ENCODE measurements at regions not wholly inside any gene's neighbourhood (a gene's known extent, or its start where the extent isn't known, plus 50 kb on each side); places are given as distances from the start of the nearest gene placed in this dataset.

- Histone ChIP-seq H3K27me3 (no peaks in the 10 kb centered on the region), H3K36me3 (no peaks in the 10 kb centered on the region), H3K4me1 (peaks cover 10 to 13% of the 10 kb centered on the region in 2 donors), H3K9me3 (no peaks in the 10 kb centered on the region), H3K4me3 (no peak overlapping the region), H3K27ac (no peak overlapping the region)
- intact Hi-C loops (cut with DNase I; ENCODE audit: low total_unique reads) (no loop called here), in situ Hi-C loops (cut with MboI; ENCODE audit: low sequenced_read_pairs in 4 of 4) (no loop called here)
- ATAC-seq (no peak), DNase-seq (no peak)
- TF ChIP-seq POLR2A (IDR thresholded peaks at IDR 0.05) (no peak), CTCF (IDR thresholded peaks at IDR 0.05 in 4 of 5, conservative IDR thresholded peaks at IDR 0.05 in 1 of 5) (no peak)
Measured at GRCh38 chr7:17559388-17559787, 260.9 kb downstream of the AHR start.

DNA sequence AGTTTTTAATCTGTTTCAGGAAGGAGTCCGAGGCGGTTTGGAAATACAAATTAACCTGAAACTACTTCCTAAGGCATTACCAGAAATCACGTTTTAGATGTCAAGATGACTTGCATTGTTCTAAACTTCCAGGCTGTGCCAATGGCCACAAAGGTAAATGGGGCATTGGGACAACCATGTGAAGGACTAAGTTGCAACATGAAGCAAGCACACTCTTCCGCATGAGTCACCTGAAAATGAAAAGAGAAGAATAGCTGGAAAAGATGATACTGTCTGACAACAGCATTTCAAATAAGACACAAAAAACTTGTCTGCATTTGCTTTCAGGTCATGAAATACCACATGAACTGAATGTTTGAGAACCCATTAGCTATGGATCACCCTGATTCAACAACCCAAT, 262.1 kb downstream of the AHR start:
- Histone ChIP-seq H3K4me3 (no peak overlapping the region), H3K27ac (no peak overlapping the region), H3K4me1 (peaks cover 10 to 13% of the 10 kb centered on the region in 2 donors), H3K27me3 (no peaks in the 10 kb centered on the region), H3K36me3 (no peaks in the 10 kb centered on the region), H3K9me3 (no peaks in the 10 kb centered on the region)
- intact Hi-C loops (cut with DNase I; ENCODE audit: low total_unique reads) (no loop called here), in situ Hi-C loops (cut with MboI; ENCODE audit: low sequenced_read_pairs in 4 of 4) (no loop called here)
- TF ChIP-seq POLR2A (IDR thresholded peaks at IDR 0.05) (no peak), CTCF (IDR thresholded peaks at IDR 0.05 in 4 of 5, conservative IDR thresholded peaks at IDR 0.05 in 1 of 5) (no peak)
- ATAC-seq (no peak), DNase-seq (no peak)

GRCh38 chr7:17560966-17561365, 262.5 kb downstream of the AHR start:
- TF ChIP-seq CTCF (IDR thresholded peaks at IDR 0.05 in 4 of 5, conservative IDR thresholded peaks at IDR 0.05 in 1 of 5) (no peak), POLR2A (IDR thresholded peaks at IDR 0.05) (no peak)
- DNase-seq (no peak), ATAC-seq (no peak)
- no peak overlapping the region for H3K4me3 ChIP-seq
- in situ Hi-C loops (cut with MboI; ENCODE audit: low sequenced_read_pairs in 4 of 4): no loop called here
- intact Hi-C loops (cut with DNase I; ENCODE audit: low total_unique reads): no loop called here
- no peak overlapping the region for H3K27ac ChIP-seq
- peaks cover 10 to 13% of the 10 kb centered on the region in 2 donors for H3K4me1 ChIP-seq
- H3K36me3 ChIP-seq: no peaks in the 10 kb centered on the region
- no peaks in the 10 kb centered on the region for H3K27me3 ChIP-seq
- no peaks in the 10 kb centered on the region for H3K9me3 ChIP-seq

GRCh38 chr7:17564678-17565212, 266.3 kb downstream of the AHR start:
- intact Hi-C loops (cut with DNase I; ENCODE audit: low total_unique reads) (no loop called here), in situ Hi-C loops (cut with MboI; ENCODE audit: low sequenced_read_pairs in 4 of 4) (no loop called here)
- DNase-seq: no peak
- H3K4me1 ChIP-seq: no peaks in the 10 kb centered on the region
- no peak overlapping the region for H3K4me3 ChIP-seq
- TF ChIP-seq CTCF (IDR thresholded peaks at IDR 0.05 in 4 of 5, conservative IDR thresholded peaks at IDR 0.05 in 1 of 5) (no peak), POLR2A (IDR thresholded peaks at IDR 0.05) (no peak)
- H3K9me3 ChIP-seq: no peaks in the 10 kb centered on the region
- no peaks in the 10 kb centered on the region for H3K27me3 ChIP-seq
- no peak overlapping the region for H3K27ac ChIP-seq
- H3K36me3 ChIP-seq: no peaks in the 10 kb centered on the region
- ATAC-seq: no peak

DNA sequence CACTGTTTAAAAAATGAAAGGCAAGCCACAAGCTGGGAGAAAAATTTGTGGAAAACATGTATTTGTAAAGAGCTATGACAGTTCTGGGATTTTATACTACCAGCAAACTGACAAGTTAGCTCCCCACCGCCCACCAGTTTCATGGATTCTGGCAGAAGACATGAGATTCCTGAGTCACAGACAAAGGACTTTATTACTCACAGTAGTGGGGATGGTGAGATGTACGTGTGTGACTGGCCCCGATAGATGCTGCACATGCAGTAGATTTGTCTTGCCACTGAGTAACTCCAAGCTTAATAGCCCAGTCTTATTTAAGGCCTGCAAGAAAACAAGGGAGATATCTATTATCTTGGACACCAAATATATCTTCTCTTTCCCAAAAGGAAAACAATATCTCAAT, 281.7 kb downstream of the AHR start:
- H3K4me3 ChIP-seq: no peak overlapping the region

More for the DNA sequence above, 281.7 kb downstream of the AHR start:
- Histone ChIP-seq H3K27ac (no peak overlapping the region), H3K9me3 (no peaks in the 10 kb centered on the region), H3K27me3 (no peaks in the 10 kb centered on the region), H3K36me3 (no peaks in the 10 kb centered on the region), H3K4me1 (no peaks in the 10 kb centered on the region)
- intact Hi-C loops (cut with DNase I; ENCODE audit: low total_unique reads) (no loop called here), in situ Hi-C loops (cut with MboI; ENCODE audit: low sequenced_read_pairs in 4 of 4) (no loop called here)
- DNase-seq: no peak
- ATAC-seq: no peak
- TF ChIP-seq CTCF (IDR thresholded peaks at IDR 0.05 in 4 of 5, conservative IDR thresholded peaks at IDR 0.05 in 1 of 5) (no peak), POLR2A (IDR thresholded peaks at IDR 0.05) (no peak)
